Upper lobe of left lung (tissue), 6 donors: ENCODE measurements at regions not wholly inside any gene's neighbourhood (a gene's known extent, or its start where the extent isn't known, plus 50 kb on each side); places are given as distances from the start of the nearest gene placed in this dataset.

Experiments
- ATAC-seq, 2 donors: fragments of 200-7000 bp; cut with Tn5 transposase; one replicate each; pipeline ENCODE4 v1.9.1; 2022; ENCODE audit warnings: mild to moderate bottlenecking in 2 of 2, moderate library complexity in 2 of 2; ENCODE audit not compliant: low FRiP score in 2 of 2
- DNase-seq, 2 donors: peaks; one replicate each; pipeline ENCODE4 v3.0.0-alpha.2; 2019 to 2020
- H3K27ac ChIP-seq, 4 donors: fragments of 200-600 bp; sonication (generic); one replicate each; pipeline ENCODE4 v1.5.1; 2016 to 2019
- H3K27me3 ChIP-seq, 4 donors: fragments of 200-600 bp; sonication (generic); one replicate each; pipeline ENCODE4 v1.5.1; 2017 to 2019
- H3K36me3 ChIP-seq, 4 donors: fragments of 200-600 bp; sonication (generic); one replicate each; pipeline ENCODE4 v1.5.1; 2016 to 2019
- H3K4me1 ChIP-seq, 4 donors: fragments of 200-600 bp; sonication (generic); one replicate each; pipeline ENCODE4 v1.5.1; 2018 to 2019
- H3K4me3 ChIP-seq, 4 donors: fragments of 200-600 bp; sonication (generic); one replicate each; pipeline ENCODE4 v1.5.1; 2017 to 2019; ENCODE audit warnings: mild to moderate bottlenecking in 2 of 4, moderate library complexity in 1 of 4
- H3K9me3 ChIP-seq, 4 donors: fragments of 200-600 bp; sonication (generic); one replicate each; pipeline ENCODE4 v1.5.1; 2018 to 2019
- CTCF ChIP-seq, 6 experiments: fragments of 450-650 bp in 4 of 6; fragments of 200-600 bp in 2 of 6; sonication (generic) in 2 of 6; IDR thresholded peaks; one replicate each; pipeline ENCODE4 v1.5.1; 2016 to 2019; ENCODE audit warnings: antibody characterized with exemption in 6 of 6
- EP300 ChIP-seq, 4 donors: sonication (generic); formaldehyde crosslinking; IDR thresholded peaks; one replicate each; pipeline ENCODE4 v1.5.1; 2017; ENCODE audit warnings: antibody characterized with exemption in 4 of 4, control low read depth in 2 of 4
- POLR2A ChIP-seq, 4 donors: fragments of 450-650 bp; IDR thresholded peaks; one replicate each; pipeline ENCODE4 v1.5.1; 2016 to 2017; ENCODE audit warnings: antibody characterized with exemption in 4 of 4, mild to moderate bottlenecking in 2 of 4
- POLR2AphosphoS5 ChIP-seq, 2 donors: sonication (generic); formaldehyde crosslinking; IDR thresholded peaks; one replicate each; pipeline ENCODE4 v1.5.1; 2017; ENCODE audit warnings: antibody characterized with exemption in 2 of 2
- WGBS, 2 donors: methylation state at CpG; one replicate each; pipeline ENCODE4 v1.1.5; 2017 to 2018; 5-methylcytosine and 5-hydroxymethylcytosine counted together
- donor health status: DM: no; HTN: no; CAD: no; lungs with moderate emphysema.
- donor health status: DM: no; HTN: yes; CAD: no; lungs with severe emphysema.

- Histone ChIP-seq H3K4me3 (no peak overlapping the region), H3K27me3 (no peaks in the 10 kb centered on the region), H3K27ac (no peak overlapping the region), H3K4me1 (no peaks in the 10 kb centered on the region), H3K9me3 (no peaks in the 10 kb centered on the region), H3K36me3 (no peaks in the 10 kb centered on the region)
- ATAC-seq (no peak), DNase-seq (no peak)
- TF ChIP-seq POLR2A (IDR thresholded peaks at IDR 0.05): no peak
- TF ChIP-seq CTCF (IDR thresholded peaks at IDR 0.05): no peak
- no peak for TF ChIP-seq EP300 (IDR thresholded peaks at IDR 0.05)
- no peak for TF ChIP-seq POLR2AphosphoS5 (IDR thresholded peaks at IDR 0.05)
- WGBS, 2 donors: 93 to 94% methylated on average over 3 of the region's 3 CpGs
These were observed 71.4 kb upstream of the HIF1A start for GRCh38 chr14:61623927-61624326.

GRCh38 chr14:61625165-61625564, 70.1 kb upstream of the HIF1A start:
- no peaks in the 10 kb centered on the region for H3K36me3 ChIP-seq
- H3K9me3 ChIP-seq: no peaks in the 10 kb centered on the region
- ATAC-seq: no peak
- 93 to 100% methylated on average over 1 of the region's 1 CpG for WGBS, 2 donors
- no peaks in the 10 kb centered on the region for H3K4me1 ChIP-seq
- H3K27ac ChIP-seq: no peak overlapping the region
- TF ChIP-seq POLR2AphosphoS5 (IDR thresholded peaks at IDR 0.05) (no peak), EP300 (IDR thresholded peaks at IDR 0.05) (no peak), POLR2A (IDR thresholded peaks at IDR 0.05) (no peak)
- no peak overlapping the region for H3K4me3 ChIP-seq
- DNase-seq: no peak
- H3K27me3 ChIP-seq: no peaks in the 10 kb centered on the region

GRCh38 chr14:61627612-61628011, 67.7 kb upstream of the HIF1A start:
- no peak overlapping the region for H3K27ac ChIP-seq
- H3K9me3 ChIP-seq: no peaks in the 10 kb centered on the region
- H3K4me3 ChIP-seq: no peak overlapping the region
- no peak for DNase-seq
- TF ChIP-seq EP300 (IDR thresholded peaks at IDR 0.05) (no peak), POLR2AphosphoS5 (IDR thresholded peaks at IDR 0.05) (no peak), POLR2A (IDR thresholded peaks at IDR 0.05) (no peak), CTCF (IDR thresholded peaks at IDR 0.05) (no peak)
- ATAC-seq: no peak
- no peaks in the 10 kb centered on the region for H3K27me3 ChIP-seq
- H3K4me1 ChIP-seq: no peaks in the 10 kb centered on the region
- no peaks in the 10 kb centered on the region for H3K36me3 ChIP-seq
- WGBS, 2 donors: 92 to 98% methylated on average over 2 of the region's 2 CpGs

GRCh38 chr14:61628016-61628725, 67.1 kb upstream of the HIF1A start:
- WGBS, 2 donors: 90 to 91% methylated on average over 3 of the region's 3 CpGs
- no peaks in the 10 kb centered on the region for H3K4me1 ChIP-seq
- DNase-seq: no peak
- TF ChIP-seq POLR2AphosphoS5 (IDR thresholded peaks at IDR 0.05) (no peak), EP300 (IDR thresholded peaks at IDR 0.05) (no peak), POLR2A (IDR thresholded peaks at IDR 0.05) (no peak), CTCF (IDR thresholded peaks at IDR 0.05) (no peak)
- no peaks in the 10 kb centered on the region for H3K36me3 ChIP-seq
- H3K27me3 ChIP-seq: no peaks in the 10 kb centered on the region
- no peak overlapping the region for H3K4me3 ChIP-seq
- no peaks in the 10 kb centered on the region for H3K9me3 ChIP-seq
- peak overlapping the region in 1 of 4 donors; percentile 13 for H3K27ac ChIP-seq
- no peak for ATAC-seq

GRCh38 chr14:61630399-61631044, 64.8 kb upstream of the HIF1A start:
- H3K36me3 ChIP-seq: no peaks in the 10 kb centered on the region
- H3K4me3 ChIP-seq: no peak overlapping the region
- TF ChIP-seq POLR2A (IDR thresholded peaks at IDR 0.05): no peak
- no peak for TF ChIP-seq POLR2AphosphoS5 (IDR thresholded peaks at IDR 0.05)
- TF ChIP-seq CTCF (IDR thresholded peaks at IDR 0.05): no peak
- TF ChIP-seq EP300 (IDR thresholded peaks at IDR 0.05): no peak
- no peak overlapping the region for H3K27ac ChIP-seq
- no peaks in the 10 kb centered on the region for H3K9me3 ChIP-seq
- H3K4me1 ChIP-seq: no peaks in the 10 kb centered on the region
- ATAC-seq (no peak), DNase-seq (no peak)
- H3K27me3 ChIP-seq: no peaks in the 10 kb centered on the region
- WGBS, 2 donors: 88 to 94% methylated on average over 4 of the region's 4 CpGs
